ENCODE measurements at regions not wholly inside any gene's neighbourhood (a gene's known extent, or its start where the extent isn't known, plus 50 kb on each side); places are given as distances from the start of the nearest gene placed in this dataset.
"Not testable (repeated sequence)": the region's sequence is repeated elsewhere in the genome, so short reads cannot be mapped to it uniquely, and the experiment has no call there.

DNA sequence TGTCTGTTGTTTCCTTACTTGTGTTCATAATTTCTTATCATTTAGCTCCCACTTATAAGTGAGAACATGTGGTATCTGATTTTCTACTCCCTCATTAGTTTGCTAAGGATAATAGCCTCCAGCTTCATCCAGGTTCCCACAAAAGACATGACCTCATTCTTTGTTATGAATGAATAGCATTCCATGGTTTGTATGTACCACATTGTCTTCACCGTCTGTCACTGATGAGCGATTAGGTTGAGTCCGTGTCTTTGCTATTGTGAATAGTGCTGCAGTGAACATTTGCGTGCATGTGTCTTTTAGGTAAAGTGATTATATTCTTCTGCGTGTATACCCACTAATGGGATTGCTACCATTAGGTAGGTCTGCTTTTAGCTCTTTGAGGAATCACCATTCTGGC, 624.3 kb upstream of the EPHA5 start:
- DNase-seq (ENCODE audit: low spot score) = no peak

DNA sequence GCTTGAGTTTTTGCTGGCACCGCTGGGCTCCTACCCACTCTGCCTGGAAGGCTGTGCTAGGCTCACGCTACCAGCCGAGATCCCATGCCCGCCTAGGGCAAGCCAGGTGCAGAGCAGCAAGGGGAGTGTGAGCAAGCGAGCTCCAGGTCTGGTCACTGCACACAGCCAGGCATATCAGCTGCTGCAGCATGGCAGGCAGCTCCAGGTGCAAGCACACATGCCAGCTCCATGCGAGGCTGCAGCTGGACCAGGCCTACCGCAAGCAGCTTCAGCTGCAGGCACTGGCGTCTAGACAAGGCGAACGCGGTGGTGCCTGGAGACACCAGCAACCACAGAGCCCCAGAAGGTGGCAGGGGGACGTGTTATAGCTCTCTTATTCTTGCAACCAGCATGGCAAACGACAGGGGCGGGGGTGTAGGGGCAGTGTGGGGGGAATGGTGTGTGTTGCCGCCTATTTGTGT, 614.7 kb upstream of the EPHA5 start:
- no peak for DNase-seq (ENCODE audit: low spot score)

GRCh38 chr4:66279084-66279483, 608.8 kb upstream of the EPHA5 start:
- no peak for DNase-seq (ENCODE audit: low spot score)

GRCh38 chr4:66275411-66276038, 605.2 kb upstream of the EPHA5 start:
- DNase-seq (ENCODE audit: low spot score) = no peak

GRCh38 chr4:66273110-66273509, 602.8 kb upstream of the EPHA5 start:
- DNase-seq (ENCODE audit: low spot score) = no peak

DNA sequence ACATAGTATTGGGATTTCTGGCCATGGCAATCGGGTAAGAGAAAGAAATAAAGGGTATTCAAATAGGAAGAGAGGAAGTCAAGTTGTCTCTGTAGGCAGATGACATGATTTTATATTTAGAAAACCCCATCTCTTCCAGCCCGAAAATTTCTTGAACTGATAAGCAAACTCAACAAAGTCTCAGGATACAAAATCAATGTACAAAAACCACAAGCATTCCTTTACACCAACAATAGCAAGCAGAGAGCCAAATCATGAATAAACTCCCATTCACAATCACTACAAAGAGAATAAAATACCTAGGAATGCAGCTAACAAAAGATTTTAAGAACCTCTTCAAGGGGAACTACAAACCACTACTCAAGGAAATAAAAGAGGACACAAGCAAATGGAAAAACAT, 600.1 kb upstream of the EPHA5 start:
- not testable (repeated sequence) for DNase-seq (ENCODE audit: low spot score)

GRCh38 chr4:66266554-66266953, 596.3 kb upstream of the EPHA5 start:
- DNase-seq (ENCODE audit: low spot score) = not testable (repeated sequence)

GRCh38 chr4:66266035-66266434, 595.7 kb upstream of the EPHA5 start:
- DNase-seq (ENCODE audit: low spot score) = no peak

- DNase-seq (ENCODE audit: low spot score) = no peak
Observed at GRCh38 chr4:66252291-66252690, 582.0 kb upstream of the EPHA5 start.

DNA sequence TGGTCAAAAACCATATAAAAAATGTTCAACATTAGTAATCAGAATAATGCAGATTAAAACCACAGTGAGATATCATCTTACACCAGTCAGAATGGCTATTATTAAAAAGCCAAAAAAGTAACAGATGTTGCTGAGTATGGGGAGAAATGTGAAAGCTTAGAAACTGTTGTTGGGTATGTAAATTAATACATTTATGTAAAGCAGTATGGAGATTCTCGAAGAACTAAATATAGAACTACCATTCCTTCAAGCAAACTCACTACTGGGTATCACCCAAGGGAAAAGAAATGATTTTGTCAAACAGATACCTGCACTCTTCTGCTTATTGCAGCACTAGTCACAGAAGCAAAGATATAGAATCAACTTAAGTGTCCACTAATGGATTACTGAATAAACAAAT, 576.4 kb upstream of the EPHA5 start:
- no peak for DNase-seq (ENCODE audit: low spot score)

GRCh38 chr4:66235876-66236275, 565.6 kb upstream of the EPHA5 start:
- DNase-seq (ENCODE audit: low spot score) = no peak

- no peak for DNase-seq (ENCODE audit: low spot score)
Observed at GRCh38 chr4:66229885-66230284, 559.6 kb upstream of the EPHA5 start.

DNA sequence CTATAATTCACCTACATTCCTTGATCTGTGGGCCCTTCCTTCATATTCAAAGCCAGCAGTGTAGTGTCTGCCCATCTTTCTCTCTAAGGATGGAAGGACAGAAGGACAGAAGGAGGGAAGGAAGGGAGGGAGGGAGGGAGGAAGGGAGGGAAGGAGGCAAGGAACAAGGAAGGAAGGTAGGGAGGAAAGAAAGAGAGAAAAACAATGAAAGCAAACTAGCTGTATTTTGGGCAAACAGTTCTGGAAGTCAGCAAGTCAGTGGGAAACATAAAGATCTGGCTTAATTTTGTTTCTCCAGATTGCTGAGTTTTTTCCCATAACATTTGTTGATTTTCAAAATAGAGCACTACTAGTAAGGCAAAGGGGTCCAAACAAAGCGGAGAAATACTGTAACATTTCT, 555.2 kb upstream of the EPHA5 start:
- DNase-seq (ENCODE audit: low spot score) = no peak

GRCh38 chr4:66223068-66223703, 552.9 kb upstream of the EPHA5 start:
- DNase-seq (ENCODE audit: low spot score) = no peak

- no peak for DNase-seq (ENCODE audit: low spot score)
Observed at GRCh38 chr4:66219401-66219800, 549.1 kb upstream of the EPHA5 start.

- DNase-seq (ENCODE audit: low spot score) = no peak
Observed at GRCh38 chr4:66216252-66216651, 546.0 kb upstream of the EPHA5 start.

GRCh38 chr4:66212489-66212888, 542.2 kb upstream of the EPHA5 start:
- no peak for DNase-seq (ENCODE audit: low spot score)

- DNase-seq (ENCODE audit: low spot score) = no peak
Observed at GRCh38 chr4:66204534-66205247, 534.4 kb upstream of the EPHA5 start.

DNA sequence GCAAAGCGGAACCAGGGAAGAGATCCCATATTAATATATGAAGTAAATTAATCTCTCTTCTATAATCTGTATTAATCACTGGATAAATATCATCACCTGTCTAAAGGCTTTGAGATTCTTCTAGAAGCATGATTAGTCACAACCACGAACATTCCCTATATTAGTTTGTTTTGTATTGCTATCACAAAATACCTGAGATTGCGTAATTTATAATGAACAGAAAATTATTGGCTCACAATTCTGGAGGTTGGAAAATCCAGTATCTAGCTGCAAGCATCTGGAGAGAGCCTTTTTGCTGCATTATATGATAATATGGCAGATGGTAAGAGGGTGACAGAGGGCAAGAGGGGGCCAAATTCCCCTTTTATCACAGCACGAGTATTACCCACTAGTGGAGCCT, 532.6 kb upstream of the EPHA5 start:
- no peak for DNase-seq (ENCODE audit: low spot score)

DNA sequence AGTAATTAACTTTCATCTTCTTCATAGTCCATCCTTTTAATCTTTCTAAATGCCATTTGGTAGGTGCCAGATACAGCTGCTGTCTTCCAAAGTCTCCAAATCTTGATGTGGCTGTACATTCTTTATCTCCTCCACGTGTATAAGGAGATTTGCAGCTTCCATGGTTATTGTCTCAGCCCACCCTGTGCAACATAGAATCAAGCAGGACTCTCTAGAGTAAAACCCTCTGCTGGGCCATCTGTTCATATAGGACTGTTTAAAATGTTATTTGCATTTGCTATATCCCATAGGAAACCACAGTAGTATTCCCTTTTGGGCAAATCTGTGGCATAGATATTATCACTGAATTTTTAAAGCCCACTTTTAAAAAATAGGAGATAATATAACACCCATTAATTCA, 527.2 kb upstream of the EPHA5 start:
- no peak for DNase-seq (ENCODE audit: low spot score)

DNA sequence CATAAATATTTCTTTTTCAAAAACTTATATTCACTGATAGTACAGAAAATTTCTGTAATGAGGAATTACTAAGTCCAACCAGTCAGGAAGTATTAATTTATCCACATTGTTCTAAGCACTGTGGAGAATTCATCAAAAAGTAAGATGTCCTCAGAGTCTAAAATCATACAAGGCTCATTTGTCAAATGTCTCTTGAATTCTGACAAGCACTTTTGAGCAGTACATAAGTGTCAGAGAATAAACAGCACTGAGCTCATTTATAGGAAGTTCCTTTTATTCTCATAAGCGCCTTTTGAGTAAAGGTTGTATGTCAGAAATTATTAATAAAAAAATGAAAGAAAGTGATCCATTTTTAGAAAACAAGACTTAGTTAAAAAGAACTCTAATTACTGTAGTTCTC, 523.2 kb upstream of the EPHA5 start:
- no peak for DNase-seq (ENCODE audit: low spot score)

- no peak for DNase-seq (ENCODE audit: low spot score)
Observed at GRCh38 chr4:66187175-66187720, 517.0 kb upstream of the EPHA5 start.

- DNase-seq (ENCODE audit: low spot score) = no peak
Observed at GRCh38 chr4:66186095-66186494, 515.8 kb upstream of the EPHA5 start.

Measured in mucosa of gallbladder (tissue), 1 donor.